Karpas-422 (cell line): ENCODE measurements at regions not wholly inside any gene's neighbourhood (a gene's known extent, or its start where the extent isn't known, plus 50 kb on each side); places are given as distances from the start of the nearest gene placed in this dataset.

Source experiments
- DNase-seq: peaks from one replicate; pipeline ENCODE4 v3.0.0-alpha.2; 2015
- H2AFZ ChIP-seq: fragments of 200-600 bp; sonication (generic); 2 replicates; pipeline ENCODE4 v1.6.1; 2014; ENCODE audit warnings: antibody characterized with exemption, low read length, mixed read lengths
- H3K27ac ChIP-seq: fragments of 200-600 bp; sonication (generic); 2 replicates; pipeline ENCODE4 v1.5.1; 2014; ENCODE audit warnings: mild to moderate bottlenecking, low read length, moderate library complexity
- H3K27me3 ChIP-seq: fragments of 200-600 bp; sonication (generic); 2 replicates; pipeline ENCODE4 v1.6.1; 2014; ENCODE audit warnings: low read length, mixed read lengths
- H3K36me3 ChIP-seq: fragments of 200-600 bp; sonication (generic); 2 replicates; pipeline ENCODE4 v1.6.1; 2014; ENCODE audit warnings: low read length, mixed read lengths; ENCODE audit not compliant: insufficient read depth
- H3K4me1 ChIP-seq: fragments of 200-600 bp; sonication (generic); 2 replicates; pipeline ENCODE4 v1.6.1; 2014; ENCODE audit warnings: mild to moderate bottlenecking, low read length, mixed read lengths
- H3K4me2 ChIP-seq: fragments of 200-600 bp; sonication (generic); 2 replicates; pipeline ENCODE4 v1.6.1; 2014; ENCODE audit warnings: low read length, low read depth, mild to moderate bottlenecking; ENCODE audit not compliant: poor library complexity, severe bottlenecking
- H3K4me3 ChIP-seq: fragments of 200-600 bp; sonication (generic); 2 replicates; pipeline ENCODE4 v1.5.1; 2014; ENCODE audit warnings: mild to moderate bottlenecking, antibody characterized with exemption, low read length, mixed read lengths
- H3K79me2 ChIP-seq: fragments of 200-600 bp; sonication (generic); 2 replicates; pipeline ENCODE4 v1.6.1; 2014; ENCODE audit warnings: mild to moderate bottlenecking, low read length, mixed read lengths
- H3K9ac ChIP-seq: fragments of 200-600 bp; sonication (generic); 2 replicates; pipeline ENCODE4 v1.6.0; 2014; ENCODE audit warnings: low read length
- H3K9me2 ChIP-seq: fragments of 200-600 bp; sonication (generic), shearing (Covaris generic); replicated peaks from 2 replicates; pipeline ENCODE4 v1.6.0; 2014; ENCODE audit warnings: mild to moderate bottlenecking, low read length, moderate library complexity; ENCODE audit not compliant: insufficient read depth
- H3K9me3 ChIP-seq: fragments of 300-700, 200-600 bp; sonication (generic); 2 replicates; pipeline ENCODE4 v1.6.1; 2014; ENCODE audit warnings: low read length, mixed read lengths
- H4K20me1 ChIP-seq: fragments of 200-600 bp; sonication (generic); 2 replicates; pipeline ENCODE4 v1.6.1; 2014; ENCODE audit warnings: mild to moderate bottlenecking, antibody characterized with exemption, low read length, low read depth; ENCODE audit not compliant: insufficient read depth

DNA sequence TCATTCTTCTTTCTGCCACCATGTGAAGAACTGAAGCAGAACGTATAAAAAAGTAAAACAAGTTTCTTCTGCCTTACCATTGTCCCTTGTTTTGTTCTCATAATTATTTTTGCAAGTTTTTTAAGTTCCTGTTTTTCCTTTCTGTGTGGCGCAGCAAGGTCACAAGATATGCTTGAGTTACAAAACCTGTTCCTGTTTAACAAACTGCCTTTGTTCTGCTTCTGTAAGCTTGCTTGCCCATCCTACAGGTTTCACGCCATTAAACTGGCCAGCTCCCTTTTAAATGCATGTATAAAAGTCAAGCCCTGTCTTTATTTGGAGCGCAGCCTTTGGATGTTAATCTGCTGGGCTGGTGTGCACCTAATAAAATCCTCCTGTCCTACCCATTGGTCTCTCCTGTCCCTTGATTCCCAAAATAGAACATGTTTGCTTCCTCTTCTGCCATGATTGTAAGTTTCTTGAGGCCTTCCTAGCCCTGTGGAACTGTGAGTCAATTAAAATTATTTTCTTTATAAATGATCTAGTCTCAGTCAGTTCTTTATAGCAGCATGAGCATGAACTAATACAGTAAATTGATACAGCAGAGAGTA is 1115.4 kb downstream of the SLITRK1 start:
- H3K9ac ChIP-seq, result no peak overlapping the region
- H3K27ac ChIP-seq, result no peak overlapping the region
- H4K20me1 ChIP-seq, result no peaks in the 10 kb centered on the region
- H3K79me2 ChIP-seq, result no peaks in the 10 kb centered on the region
- no peak overlapping the region for H2AFZ ChIP-seq
- H3K9me2 ChIP-seq, result no peaks in the 10 kb centered on the region
- H3K27me3 ChIP-seq, result no peaks in the 10 kb centered on the region
- no peaks in the 10 kb centered on the region for H3K9me3 ChIP-seq
- no peaks in the 10 kb centered on the region for H3K36me3 ChIP-seq
- no peak for DNase-seq
- H3K4me1 ChIP-seq, result no peaks in the 10 kb centered on the region
- H3K4me2 ChIP-seq, result no peak overlapping the region
- H3K4me3 ChIP-seq, result no peak overlapping the region

DNA sequence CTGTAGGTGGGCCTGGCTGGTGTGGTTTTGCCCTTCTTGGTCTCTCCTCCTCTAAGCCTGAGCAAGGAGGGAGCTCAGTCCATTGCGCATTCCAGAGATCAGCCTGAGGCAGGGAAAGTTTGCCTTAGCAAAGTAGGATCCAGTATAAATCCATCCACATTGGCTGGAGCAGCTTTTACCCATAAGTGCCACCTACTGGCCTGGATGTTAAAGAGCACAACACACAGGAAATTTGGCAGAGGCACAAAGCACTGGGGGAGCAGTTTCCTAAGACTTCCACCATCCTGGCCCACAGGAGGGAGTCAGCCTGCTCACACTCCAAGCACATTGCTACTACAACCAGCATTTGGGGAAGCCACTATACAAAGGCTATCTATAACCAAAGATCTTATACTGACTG is 1124.2 kb downstream of the SLITRK1 start:
- H3K9ac ChIP-seq, result no peak overlapping the region
- H3K4me1 ChIP-seq, result no peaks in the 10 kb centered on the region
- no peak overlapping the region for H2AFZ ChIP-seq
- no peak overlapping the region for H3K4me2 ChIP-seq
- no peaks in the 10 kb centered on the region for H3K79me2 ChIP-seq
- no peaks in the 10 kb centered on the region for H3K9me3 ChIP-seq
- H3K36me3 ChIP-seq, result no peaks in the 10 kb centered on the region
- DNase-seq, result peak; percentile 44
- H3K9me2 ChIP-seq, result no peaks in the 10 kb centered on the region
- no peak overlapping the region for H3K27ac ChIP-seq
- H3K4me3 ChIP-seq, result no peak overlapping the region
- H3K27me3 ChIP-seq, result no peaks in the 10 kb centered on the region
- no peaks in the 10 kb centered on the region for H4K20me1 ChIP-seq

DNA sequence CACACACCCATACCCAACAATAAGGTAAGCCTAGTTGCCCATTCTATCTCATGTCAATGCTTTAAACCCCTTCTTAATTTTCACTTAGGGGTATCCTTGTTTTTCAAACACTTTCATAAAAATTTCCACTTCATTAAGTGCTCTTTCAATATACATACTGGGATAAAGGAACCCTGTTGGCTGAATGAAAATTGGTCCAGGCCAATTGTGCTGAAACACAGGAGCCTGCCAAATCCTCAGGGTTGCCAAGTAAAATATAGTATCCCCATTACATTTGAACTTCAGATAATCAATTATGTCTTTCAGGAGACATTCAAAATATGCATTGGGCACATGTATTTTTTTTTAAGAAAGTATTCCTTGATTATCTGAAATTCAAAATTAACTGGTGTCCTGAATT is 1131.1 kb downstream of the SLITRK1 start:
- Histone ChIP-seq H3K4me2 (no peak overlapping the region), H3K27me3 (no peaks in the 10 kb centered on the region), H3K4me3 (no peak overlapping the region), H3K9ac (no peak overlapping the region), H4K20me1 (no peaks in the 10 kb centered on the region), H3K36me3 (no peaks in the 10 kb centered on the region), H3K79me2 (no peaks in the 10 kb centered on the region), H3K9me2 (no peaks in the 10 kb centered on the region), H3K4me1 (no peaks in the 10 kb centered on the region), H3K9me3 (no peaks in the 10 kb centered on the region; the same call in 1 of the 2 replicates), H3K27ac (no peak overlapping the region), H2AFZ (no peak overlapping the region)
- DNase-seq, result no peak

DNA sequence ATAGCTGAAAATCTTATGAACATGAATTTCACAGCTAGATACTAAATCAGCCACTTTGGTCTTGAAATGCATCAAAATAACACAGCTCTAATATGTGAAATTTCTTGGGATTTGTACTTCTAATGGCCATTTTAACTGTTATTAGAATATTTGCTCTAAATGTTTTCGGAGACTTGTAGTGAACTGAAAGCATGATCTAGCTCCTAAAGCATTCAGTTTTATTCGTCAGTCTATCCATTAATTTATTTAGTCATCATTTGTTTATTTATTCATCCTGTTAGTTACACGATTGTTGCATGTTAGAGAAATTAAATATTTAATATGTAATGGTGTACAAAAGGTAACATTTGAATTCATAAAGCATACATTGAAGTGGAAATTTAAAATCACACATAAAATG is 1132.7 kb downstream of the SLITRK1 start:
- Histone ChIP-seq H4K20me1 (no peaks in the 10 kb centered on the region), H3K4me1 (no peaks in the 10 kb centered on the region), H3K9me3 (no peaks in the 10 kb centered on the region; the same call in 1 of the 2 replicates), H2AFZ (no peak overlapping the region), H3K9ac (no peak overlapping the region), H3K4me2 (no peak overlapping the region), H3K27ac (no peak overlapping the region), H3K79me2 (no peaks in the 10 kb centered on the region), H3K27me3 (no peaks in the 10 kb centered on the region), H3K36me3 (no peaks in the 10 kb centered on the region), H3K4me3 (no peak overlapping the region), H3K9me2 (no peaks in the 10 kb centered on the region)
- DNase-seq, result no peak

DNA sequence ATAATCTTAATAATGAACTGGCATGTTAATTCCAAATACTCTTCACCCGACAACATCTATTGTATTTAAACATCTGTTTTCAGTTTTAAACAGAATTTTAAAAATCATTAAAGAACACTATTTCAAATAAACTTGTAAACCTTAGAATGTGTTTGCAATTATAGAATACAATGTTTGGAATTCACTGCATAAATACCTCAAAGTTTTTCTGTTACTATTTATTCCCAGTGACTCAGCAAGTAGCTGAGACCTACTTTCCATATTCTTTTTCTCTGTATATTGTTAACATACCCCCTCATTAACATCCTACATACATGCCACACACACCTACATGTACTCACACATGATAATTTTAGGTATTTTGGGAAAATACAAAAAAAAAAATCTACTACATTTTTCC is 1134.3 kb downstream of the SLITRK1 start:
- Histone ChIP-seq H3K4me1 (no peaks in the 10 kb centered on the region), H3K36me3 (no peaks in the 10 kb centered on the region), H3K9me3 (no peaks in the 10 kb centered on the region; the same call in 1 of the 2 replicates), H3K4me2 (no peak overlapping the region), H3K9ac (no peak overlapping the region), H3K79me2 (no peaks in the 10 kb centered on the region), H3K4me3 (no peak overlapping the region), H3K27me3 (no peaks in the 10 kb centered on the region), H3K9me2 (no peaks in the 10 kb centered on the region), H2AFZ (no peak overlapping the region), H4K20me1 (no peaks in the 10 kb centered on the region), H3K27ac (no peak overlapping the region)
- DNase-seq, result no peak

DNA sequence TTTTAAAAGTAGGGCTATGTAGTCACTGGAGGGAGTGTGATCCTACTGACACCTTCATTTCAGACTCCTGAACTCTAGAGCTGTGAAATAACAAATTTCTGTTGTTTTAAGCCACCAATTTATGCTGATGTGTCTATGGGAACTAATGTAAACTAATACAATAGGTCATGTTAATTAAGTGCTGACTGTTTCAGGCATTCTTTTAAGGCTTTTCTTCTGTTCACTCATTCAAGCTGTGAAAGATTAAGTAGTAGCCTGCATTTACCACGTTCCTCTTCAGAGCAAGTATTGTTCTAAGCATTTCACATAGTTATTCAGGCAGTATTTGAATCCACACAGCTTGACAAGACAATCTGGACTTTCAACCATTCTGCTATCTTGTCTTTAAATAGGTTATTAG is 1135.0 kb downstream of the SLITRK1 start:
- Histone ChIP-seq H3K4me3 (no peak overlapping the region), H3K27me3 (no peaks in the 10 kb centered on the region), H3K9ac (no peak overlapping the region), H3K4me2 (no peak overlapping the region), H3K36me3 (no peaks in the 10 kb centered on the region), H3K9me2 (no peaks in the 10 kb centered on the region), H3K79me2 (no peaks in the 10 kb centered on the region), H4K20me1 (no peaks in the 10 kb centered on the region), H2AFZ (no peak overlapping the region), H3K4me1 (no peaks in the 10 kb centered on the region), H3K9me3 (no peaks in the 10 kb centered on the region; the same call in 1 of the 2 replicates), H3K27ac (no peak overlapping the region)
- DNase-seq, result no peak

DNA sequence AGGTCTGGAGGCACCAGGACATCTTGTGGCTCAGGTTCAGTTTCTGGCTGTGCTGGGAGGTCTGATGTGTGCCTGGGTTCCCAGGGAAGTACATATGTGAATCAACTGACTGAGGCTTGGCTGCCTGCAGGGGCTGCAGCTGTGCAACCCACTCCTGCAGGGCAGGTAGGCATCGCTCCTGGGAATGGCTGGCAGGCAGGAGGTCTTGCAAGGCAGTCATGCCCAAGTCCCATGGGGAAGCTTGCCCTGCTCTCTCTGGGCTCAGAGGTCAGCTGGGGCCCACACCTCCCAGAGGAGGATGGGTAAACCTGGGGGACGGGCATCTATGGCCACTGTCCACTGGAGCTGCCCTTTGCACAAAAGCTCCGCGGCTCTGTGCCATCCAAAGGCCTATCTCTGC is 1141.8 kb downstream of the SLITRK1 start:
- no peaks in the 10 kb centered on the region for H3K79me2 ChIP-seq
- no peaks in the 10 kb centered on the region for H3K9me3 ChIP-seq
- no peaks in the 10 kb centered on the region for H4K20me1 ChIP-seq
- H3K4me2 ChIP-seq, result no peak overlapping the region
- no peak overlapping the region for H3K9ac ChIP-seq
- no peak for DNase-seq
- H3K4me1 ChIP-seq, result no peaks in the 10 kb centered on the region
- no peak overlapping the region for H2AFZ ChIP-seq
- no peaks in the 10 kb centered on the region for H3K36me3 ChIP-seq
- H3K4me3 ChIP-seq, result no peak overlapping the region
- H3K27ac ChIP-seq, result no peak overlapping the region
- H3K27me3 ChIP-seq, result no peaks in the 10 kb centered on the region
- H3K9me2 ChIP-seq, result no peaks in the 10 kb centered on the region

DNA sequence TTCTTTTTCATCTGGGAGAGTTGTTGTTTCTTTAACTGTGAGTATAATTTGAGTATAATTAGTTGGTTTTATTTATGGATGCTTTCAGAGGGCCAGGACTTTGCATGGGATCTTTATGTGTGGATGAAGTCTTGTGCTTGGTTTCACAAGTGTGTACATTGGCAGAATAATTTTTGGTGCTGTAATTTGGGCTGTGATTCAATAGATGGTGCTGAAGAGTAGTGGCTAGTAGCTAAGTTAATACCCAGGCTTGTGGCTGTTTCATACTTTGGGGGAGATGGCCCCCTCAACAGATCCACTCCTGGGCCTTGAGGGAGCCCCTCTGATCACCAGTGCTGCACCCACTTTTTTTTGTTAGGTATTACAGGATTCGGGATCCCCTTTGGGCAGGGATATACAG is 1142.4 kb downstream of the SLITRK1 start:
- no peaks in the 10 kb centered on the region for H3K79me2 ChIP-seq
- H2AFZ ChIP-seq, result no peak overlapping the region
- H3K4me3 ChIP-seq, result no peak overlapping the region
- no peaks in the 10 kb centered on the region for H4K20me1 ChIP-seq
- H3K4me2 ChIP-seq, result no peak overlapping the region
- no peak overlapping the region for H3K9ac ChIP-seq
- no peaks in the 10 kb centered on the region for H3K27me3 ChIP-seq
- H3K9me2 ChIP-seq, result no peaks in the 10 kb centered on the region
- H3K36me3 ChIP-seq, result no peaks in the 10 kb centered on the region
- H3K9me3 ChIP-seq, result no peaks in the 10 kb centered on the region
- no peak for DNase-seq
- H3K4me1 ChIP-seq, result no peaks in the 10 kb centered on the region
- H3K27ac ChIP-seq, result no peak overlapping the region

DNA sequence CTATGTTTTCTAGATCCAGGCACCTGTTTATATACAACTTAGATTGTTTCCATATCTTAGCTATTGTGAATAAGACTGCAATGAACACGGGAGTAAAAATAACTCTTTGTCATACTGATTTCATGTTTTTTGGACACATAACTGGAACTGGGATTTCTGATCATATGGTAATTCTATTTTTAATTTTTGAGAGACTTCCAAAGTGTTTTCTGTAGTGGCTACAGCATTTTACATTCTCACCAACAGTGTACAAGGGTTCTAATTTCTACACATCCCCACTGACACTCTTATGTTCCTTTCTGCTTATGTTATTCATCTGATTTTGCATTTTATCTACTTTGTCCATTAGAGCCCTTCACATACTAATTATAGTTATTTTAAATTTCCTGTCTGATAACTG is 1152.9 kb downstream of the SLITRK1 start:
- Histone ChIP-seq H3K9me2 (no peaks in the 10 kb centered on the region), H3K9ac (no peak overlapping the region), H3K79me2 (no peaks in the 10 kb centered on the region), H3K27ac (no peak overlapping the region), H2AFZ (no peak overlapping the region), H3K36me3 (no peaks in the 10 kb centered on the region), H3K4me3 (no peak overlapping the region), H4K20me1 (no peaks in the 10 kb centered on the region), H3K9me3 (peaks cover 7% of the 10 kb centered on the region; the same call in 1 of the 2 replicates), H3K4me1 (no peaks in the 10 kb centered on the region), H3K4me2 (no peak overlapping the region), H3K27me3 (no peaks in the 10 kb centered on the region)
- DNase-seq, result no peak
